ENCODE measurements at regions not wholly inside any gene's neighbourhood (a gene's known extent, or its start where the extent isn't known, plus 50 kb on each side); places are given as distances from the start of the nearest gene placed in this dataset.
"Not testable (repeated sequence)": the region's sequence is repeated elsewhere in the genome, so short reads cannot be mapped to it uniquely, and the experiment has no call there.

GRCh38 chr5:130333089-130333488 lies 428.8 kb downstream of the CHSY3 start:
- Histone ChIP-seq H3K4me3 (ENCODE audit: low read length) (no peak overlapping the region), H3K36me3 (ENCODE audit: insufficient read depth, low read length) (no peaks in the 10 kb centered on the region), H3K4me1 (ENCODE audit: low read length) (no peaks in the 10 kb centered on the region), H3K4me2 (ENCODE audit: low read depth, low read length, poor library complexity, severe bottlenecking) (no peak overlapping the region), H3K9ac (ENCODE audit: low read length) (no peak overlapping the region), H4K20me1 (ENCODE audit: insufficient read depth, low read depth, low read length) (no peaks in the 10 kb centered on the region), H3K27ac (ENCODE audit: low read length) (no peak overlapping the region), H2AFZ (ENCODE audit: low read length) (no peak overlapping the region), H3K79me2 (ENCODE audit: low read length) (no peaks in the 10 kb centered on the region), H3K9me2 (replicated peaks; ENCODE audit: insufficient read depth, low read length) (no peaks in the 10 kb centered on the region), H3K9me3 (ENCODE audit: low read length) (peaks cover 6% of the 10 kb centered on the region; the same call in 1 of the 2 replicates), H3K27me3 (ENCODE audit: low read length) (no peaks in the 10 kb centered on the region; the same call in 1 of the 2 replicates)
- DNase-seq = no peak

DNA sequence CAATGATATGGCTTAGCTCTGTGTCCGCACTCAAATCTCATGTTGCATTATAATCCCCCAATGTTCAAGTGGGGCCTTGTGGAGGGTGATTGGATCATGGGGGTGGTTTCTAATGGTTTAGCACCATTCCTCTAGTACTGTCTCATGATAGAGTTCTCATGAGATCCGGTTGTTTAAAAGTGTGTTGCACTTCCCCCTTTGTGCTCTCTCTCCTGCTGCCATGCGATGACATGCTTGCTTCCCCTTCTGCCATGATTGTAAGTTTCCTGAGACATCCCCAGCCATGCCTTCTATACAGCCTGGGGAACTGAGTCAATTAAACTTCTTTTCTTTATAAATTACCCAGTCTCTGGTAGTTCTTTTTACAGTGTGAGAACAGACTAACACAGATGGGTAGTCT lies 427.1 kb downstream of the CHSY3 start:
- Histone ChIP-seq H3K9ac (ENCODE audit: low read length) (no peak overlapping the region), H4K20me1 (ENCODE audit: insufficient read depth, low read depth, low read length) (no peaks in the 10 kb centered on the region), H3K4me1 (ENCODE audit: low read length) (no peaks in the 10 kb centered on the region), H3K4me3 (ENCODE audit: low read length) (no peak overlapping the region), H3K9me3 (ENCODE audit: low read length) (peaks cover 6% of the 10 kb centered on the region; the same call in 1 of the 2 replicates), H3K79me2 (ENCODE audit: low read length) (no peaks in the 10 kb centered on the region), H3K9me2 (replicated peaks; ENCODE audit: insufficient read depth, low read length) (no peaks in the 10 kb centered on the region), H3K27me3 (ENCODE audit: low read length) (no peaks in the 10 kb centered on the region; the same call in 1 of the 2 replicates), H3K27ac (ENCODE audit: low read length) (no peak overlapping the region), H3K36me3 (ENCODE audit: insufficient read depth, low read length) (no peaks in the 10 kb centered on the region), H3K4me2 (ENCODE audit: low read depth, low read length, poor library complexity, severe bottlenecking) (no peak overlapping the region), H2AFZ (ENCODE audit: low read length) (no peak overlapping the region)
- DNase-seq = no peak

GRCh38 chr5:130324953-130325671 lies 420.8 kb downstream of the CHSY3 start:
- Histone ChIP-seq H3K79me2 (ENCODE audit: low read length) (no peaks in the 10 kb centered on the region), H3K4me3 (ENCODE audit: low read length) (no peak overlapping the region), H2AFZ (ENCODE audit: low read length) (no peak overlapping the region), H3K36me3 (ENCODE audit: insufficient read depth, low read length) (peaks cover 3% of the 10 kb centered on the region; the same call in 1 of the 2 replicates), H3K4me2 (ENCODE audit: low read depth, low read length, poor library complexity, severe bottlenecking) (no peak overlapping the region), H3K9me2 (replicated peaks; ENCODE audit: insufficient read depth, low read length) (no peaks in the 10 kb centered on the region), H3K9ac (ENCODE audit: low read length) (no peak overlapping the region), H4K20me1 (ENCODE audit: insufficient read depth, low read depth, low read length) (no peaks in the 10 kb centered on the region), H3K27ac (ENCODE audit: low read length) (peak overlapping the region; percentile 69; the same call in 1 of the 2 replicates), H3K27me3 (ENCODE audit: low read length) (no peaks in the 10 kb centered on the region), H3K4me1 (ENCODE audit: low read length) (peaks cover 29% of the 10 kb centered on the region), H3K9me3 (ENCODE audit: low read length) (peaks cover 10% of the 10 kb centered on the region)
- no peak for DNase-seq

GRCh38 chr5:130323804-130324454 lies 419.7 kb downstream of the CHSY3 start:
- peaks cover 29% of the 10 kb centered on the region for H3K4me1 ChIP-seq (ENCODE audit: low read length)
- no peak overlapping the region for H3K9ac ChIP-seq (ENCODE audit: low read length)
- H3K79me2 ChIP-seq (ENCODE audit: low read length) = no peaks in the 10 kb centered on the region
- no peaks in the 10 kb centered on the region for H3K27me3 ChIP-seq (ENCODE audit: low read length)
- H3K27ac ChIP-seq (ENCODE audit: low read length) = peak overlapping the region; percentile 69
- no peaks in the 10 kb centered on the region for H3K9me2 ChIP-seq (replicated peaks; ENCODE audit: insufficient read depth, low read length)
- DNase-seq = peak; percentile 85
- H4K20me1 ChIP-seq (ENCODE audit: insufficient read depth, low read depth, low read length) = no peaks in the 10 kb centered on the region
- H3K9me3 ChIP-seq (ENCODE audit: low read length) = peaks cover 11% of the 10 kb centered on the region; the same call in 1 of the 2 replicates
- peaks cover 3% of the 10 kb centered on the region; the same call in 1 of the 2 replicates for H3K36me3 ChIP-seq (ENCODE audit: insufficient read depth, low read length)
- peak overlapping the region; percentile 27 for H3K4me2 ChIP-seq (ENCODE audit: low read depth, low read length, poor library complexity, severe bottlenecking)
- no peak overlapping the region for H3K4me3 ChIP-seq (ENCODE audit: low read length)
- no peak overlapping the region for H2AFZ ChIP-seq (ENCODE audit: low read length)

GRCh38 chr5:130321931-130322330 lies 417.7 kb downstream of the CHSY3 start:
- Histone ChIP-seq H3K27ac (ENCODE audit: low read length) (no peak overlapping the region), H3K9me3 (ENCODE audit: low read length) (peaks cover 11% of the 10 kb centered on the region; the same call in 1 of the 2 replicates), H4K20me1 (ENCODE audit: insufficient read depth, low read depth, low read length) (no peaks in the 10 kb centered on the region), H3K9ac (ENCODE audit: low read length) (no peak overlapping the region), H2AFZ (ENCODE audit: low read length) (no peak overlapping the region), H3K36me3 (ENCODE audit: insufficient read depth, low read length) (peaks cover 3% of the 10 kb centered on the region; the same call in 1 of the 2 replicates), H3K79me2 (ENCODE audit: low read length) (no peaks in the 10 kb centered on the region), H3K4me2 (ENCODE audit: low read depth, low read length, poor library complexity, severe bottlenecking) (no peak overlapping the region), H3K27me3 (ENCODE audit: low read length) (no peaks in the 10 kb centered on the region), H3K9me2 (replicated peaks; ENCODE audit: insufficient read depth, low read length) (no peaks in the 10 kb centered on the region), H3K4me1 (ENCODE audit: low read length) (peaks cover 29% of the 10 kb centered on the region), H3K4me3 (ENCODE audit: low read length) (no peak overlapping the region)
- DNase-seq = no peak

- Histone ChIP-seq H2AFZ (ENCODE audit: low read length) (no peak overlapping the region), H4K20me1 (ENCODE audit: insufficient read depth, low read depth, low read length) (no peaks in the 10 kb centered on the region), H3K4me1 (ENCODE audit: low read length) (peaks cover 4% of the 10 kb centered on the region), H3K79me2 (ENCODE audit: low read length) (no peaks in the 10 kb centered on the region), H3K4me3 (ENCODE audit: low read length) (no peak overlapping the region), H3K9me2 (replicated peaks; ENCODE audit: insufficient read depth, low read length) (no peaks in the 10 kb centered on the region; the same call in 1 of the 2 replicates), H3K36me3 (ENCODE audit: insufficient read depth, low read length) (peaks cover 6% of the 10 kb centered on the region; the same call in 1 of the 2 replicates), H3K9ac (ENCODE audit: low read length) (no peak overlapping the region), H3K27ac (ENCODE audit: low read length) (no peak overlapping the region), H3K27me3 (ENCODE audit: low read length) (no peaks in the 10 kb centered on the region), H3K9me3 (ENCODE audit: low read length) (peaks cover 24% of the 10 kb centered on the region), H3K4me2 (ENCODE audit: low read depth, low read length, poor library complexity, severe bottlenecking) (no peak overlapping the region)
- DNase-seq = no peak
These were observed 412.9 kb downstream of the CHSY3 start for GRCh38 chr5:130316971-130317680.

DNA sequence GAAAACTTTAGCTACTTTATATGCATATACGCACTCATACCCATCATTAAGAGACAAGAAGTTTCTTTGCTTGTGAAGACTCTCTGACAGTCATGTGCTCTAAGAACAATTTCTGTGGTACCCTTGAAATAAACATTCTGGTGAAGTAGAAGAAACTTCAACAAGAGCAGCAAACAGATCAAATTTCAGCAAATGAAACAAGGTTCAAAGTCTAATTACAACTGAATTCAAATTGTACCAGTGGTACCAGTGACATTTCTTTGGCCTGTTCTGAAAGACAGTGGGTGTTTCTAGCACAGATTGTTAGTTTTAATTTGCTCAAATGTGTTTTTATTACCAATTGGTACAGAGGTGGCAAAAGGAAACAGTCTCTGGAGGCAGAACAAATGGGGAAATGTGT lies 391.0 kb downstream of the CHSY3 start:
- no peak for DNase-seq
- Histone ChIP-seq H3K9ac (ENCODE audit: low read length) (no peak overlapping the region), H3K27ac (ENCODE audit: low read length) (no peak overlapping the region), H3K36me3 (ENCODE audit: insufficient read depth, low read length) (no peaks in the 10 kb centered on the region), H3K9me2 (replicated peaks; ENCODE audit: insufficient read depth, low read length) (no peaks in the 10 kb centered on the region), H3K4me1 (ENCODE audit: low read length) (no peaks in the 10 kb centered on the region), H4K20me1 (ENCODE audit: insufficient read depth, low read depth, low read length) (no peaks in the 10 kb centered on the region), H3K4me3 (ENCODE audit: low read length) (no peak overlapping the region), H2AFZ (ENCODE audit: low read length) (no peak overlapping the region), H3K27me3 (ENCODE audit: low read length) (no peaks in the 10 kb centered on the region), H3K4me2 (ENCODE audit: low read depth, low read length, poor library complexity, severe bottlenecking) (no peak overlapping the region), H3K9me3 (ENCODE audit: low read length) (no peaks in the 10 kb centered on the region), H3K79me2 (ENCODE audit: low read length) (no peaks in the 10 kb centered on the region)

GRCh38 chr5:130294798-130295197 lies 390.5 kb downstream of the CHSY3 start:
- H3K27me3 ChIP-seq (ENCODE audit: low read length); H3K4me2 ChIP-seq (ENCODE audit: low read depth, low read length, poor library complexity, severe bottlenecking); H3K79me2 ChIP-seq (ENCODE audit: low read length); H3K9me3 ChIP-seq (ENCODE audit: low read length); H3K9me2 ChIP-seq (replicated peaks; ENCODE audit: insufficient read depth, low read length); H3K4me3 ChIP-seq (ENCODE audit: low read length); H4K20me1 ChIP-seq (ENCODE audit: insufficient read depth, low read depth, low read length); H3K9ac ChIP-seq (ENCODE audit: low read length); H3K4me1 ChIP-seq (ENCODE audit: low read length); H3K36me3 ChIP-seq (ENCODE audit: insufficient read depth, low read length); H2AFZ ChIP-seq (ENCODE audit: low read length); H3K27ac ChIP-seq (ENCODE audit: low read length); DNase-seq: not testable (repeated sequence)

All from Karpas-422 (cell line).